GM19328 (cell line): ENCODE measurements at regions not wholly inside any gene's neighbourhood (a gene's known extent, or its start where the extent isn't known, plus 50 kb on each side); places are given as distances from the start of the nearest gene placed in this dataset.

Experiments
- ATAC-seq: cut with Tn5 transposase; IDR thresholded peaks from one replicate; pipeline ENCODE4 v1.9.1; 2021; ENCODE audit warnings: mild to moderate bottlenecking, moderate library complexity; ENCODE audit not compliant: unreplicated experiment

DNA sequence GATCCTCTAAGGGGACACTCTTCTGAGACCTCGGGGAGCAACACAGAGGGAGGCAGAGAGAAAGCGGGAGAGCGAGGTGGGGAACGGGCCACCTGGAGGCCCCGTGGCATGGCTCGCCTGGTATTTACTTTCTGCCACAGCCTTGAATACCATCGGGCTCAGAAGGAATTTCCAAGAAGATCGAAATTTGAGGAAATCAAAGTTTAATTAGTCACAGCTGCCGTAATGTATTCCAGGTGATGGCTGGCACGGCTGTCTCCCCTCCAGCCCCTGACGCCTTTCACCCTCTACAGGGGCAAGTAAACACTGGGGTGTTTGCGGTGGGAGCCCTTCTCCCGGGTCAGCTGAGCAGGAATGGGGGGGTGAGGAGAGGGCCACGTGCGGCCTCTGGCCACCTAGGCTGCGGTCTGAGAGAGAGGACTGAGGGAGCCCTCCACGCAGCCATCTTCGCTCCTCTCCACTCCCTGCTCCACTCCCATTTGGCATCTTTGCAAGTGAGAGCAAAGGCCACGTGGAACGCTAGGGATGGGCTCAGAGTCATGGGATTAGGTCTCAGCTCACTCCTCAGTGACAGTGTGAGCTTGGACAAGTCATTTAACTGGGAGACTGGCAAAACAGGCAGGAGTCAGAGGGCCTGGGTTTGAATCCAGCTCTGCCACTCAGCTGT is 125.2 kb downstream of the SYF2 start:
- ATAC-seq = no peak

DNA sequence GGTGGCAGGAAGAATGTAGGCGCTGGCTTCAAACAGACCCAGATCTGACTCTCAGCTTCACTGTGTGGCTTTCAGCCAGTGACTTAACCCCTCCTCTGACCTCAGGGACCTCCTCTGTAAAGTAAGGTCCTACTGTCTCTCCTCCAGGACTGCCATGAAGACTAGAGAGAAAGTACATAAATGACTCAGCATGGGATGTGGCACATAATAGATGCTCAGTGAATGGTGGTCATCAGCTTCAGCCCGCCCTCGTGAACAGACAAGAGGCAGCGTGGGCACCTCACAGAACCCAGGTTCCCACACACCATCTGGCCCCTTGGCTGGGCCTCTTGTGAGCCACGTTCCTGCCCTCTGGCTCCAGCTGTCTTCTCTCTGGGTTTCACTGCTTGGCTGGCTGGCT is 126.0 kb downstream of the SYF2 start:
- no peak for ATAC-seq

DNA sequence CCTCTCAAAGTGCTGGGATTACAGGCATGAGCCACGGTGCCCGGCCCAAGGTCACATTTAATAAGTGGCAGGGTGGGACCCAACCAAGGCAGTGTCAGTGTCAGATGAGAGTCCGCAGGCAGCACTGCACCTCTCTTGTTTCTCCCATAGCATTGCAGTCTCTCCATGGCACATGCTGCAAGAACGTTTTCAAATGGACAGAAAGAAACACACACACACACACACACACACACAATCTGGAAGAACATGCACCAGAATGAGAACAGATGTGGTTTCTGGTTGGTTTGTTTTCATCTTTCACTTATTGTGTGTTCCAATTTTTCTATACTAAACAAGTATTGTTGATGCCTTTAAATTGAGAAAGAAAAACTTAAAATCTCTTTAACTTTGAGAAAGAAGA is 126.5 kb downstream of the SYF2 start:
- no peak for ATAC-seq

DNA sequence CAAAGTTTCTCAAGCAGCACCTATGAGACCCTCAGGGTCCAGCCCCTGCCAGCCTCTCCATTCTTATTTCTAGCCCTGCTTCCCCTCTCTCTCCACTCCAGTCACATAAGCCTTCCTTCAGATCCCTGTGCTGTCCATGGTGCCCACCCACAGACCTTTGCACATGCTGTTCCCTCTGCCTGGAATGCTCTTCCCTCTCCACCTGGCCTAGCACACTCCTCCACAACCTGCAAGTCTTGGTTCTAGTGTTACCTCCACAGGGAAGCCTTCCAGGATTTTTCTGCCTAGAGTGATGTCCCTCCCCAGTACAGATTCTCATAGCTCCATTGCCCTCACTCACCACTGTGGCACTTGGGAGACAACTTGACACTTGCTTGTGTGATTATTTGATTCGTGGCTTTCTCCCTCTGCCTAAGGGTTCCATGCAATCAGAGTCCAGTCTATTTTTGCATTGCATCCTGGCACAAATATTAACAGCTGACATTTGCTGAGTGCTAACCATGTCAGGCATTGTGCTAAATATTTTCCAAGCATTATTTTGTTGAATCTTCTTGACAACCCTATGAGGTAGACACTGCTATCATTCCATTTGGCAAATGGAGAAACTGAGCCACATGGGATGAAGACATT is 127.3 kb downstream of the SYF2 start:
- ATAC-seq = no peak

DNA sequence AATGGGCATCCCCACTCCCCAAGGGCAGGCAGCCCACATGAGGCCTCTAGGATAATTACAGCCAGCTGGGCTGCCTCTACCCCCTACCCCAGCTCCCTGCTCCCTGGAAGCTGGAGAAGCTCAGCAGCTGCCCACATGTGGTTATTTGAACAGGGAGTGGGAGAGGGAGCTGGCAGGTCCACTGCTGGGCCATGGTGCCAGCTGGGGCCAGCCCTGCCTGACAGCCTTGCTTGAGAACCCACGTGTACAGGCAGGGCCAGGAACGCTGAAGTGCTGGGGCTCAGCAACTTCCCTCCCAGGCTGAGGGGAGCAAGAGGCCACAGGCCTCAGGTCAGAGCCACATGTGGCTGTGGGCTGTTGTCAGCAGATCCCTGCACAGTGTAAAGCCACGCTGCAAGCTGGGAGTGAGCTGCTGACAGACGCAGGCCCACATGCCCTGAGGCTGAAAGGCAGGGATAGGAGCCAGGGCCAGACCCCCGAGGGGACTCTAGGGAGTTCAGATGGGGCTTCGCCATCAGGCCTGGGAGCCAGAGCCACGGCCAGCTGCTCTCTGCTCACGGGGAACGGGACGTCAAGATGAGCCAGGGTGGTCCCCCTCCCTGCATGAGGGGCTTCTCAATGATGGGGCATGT is 129.0 kb downstream of the SYF2 start:
- no peak for ATAC-seq

DNA sequence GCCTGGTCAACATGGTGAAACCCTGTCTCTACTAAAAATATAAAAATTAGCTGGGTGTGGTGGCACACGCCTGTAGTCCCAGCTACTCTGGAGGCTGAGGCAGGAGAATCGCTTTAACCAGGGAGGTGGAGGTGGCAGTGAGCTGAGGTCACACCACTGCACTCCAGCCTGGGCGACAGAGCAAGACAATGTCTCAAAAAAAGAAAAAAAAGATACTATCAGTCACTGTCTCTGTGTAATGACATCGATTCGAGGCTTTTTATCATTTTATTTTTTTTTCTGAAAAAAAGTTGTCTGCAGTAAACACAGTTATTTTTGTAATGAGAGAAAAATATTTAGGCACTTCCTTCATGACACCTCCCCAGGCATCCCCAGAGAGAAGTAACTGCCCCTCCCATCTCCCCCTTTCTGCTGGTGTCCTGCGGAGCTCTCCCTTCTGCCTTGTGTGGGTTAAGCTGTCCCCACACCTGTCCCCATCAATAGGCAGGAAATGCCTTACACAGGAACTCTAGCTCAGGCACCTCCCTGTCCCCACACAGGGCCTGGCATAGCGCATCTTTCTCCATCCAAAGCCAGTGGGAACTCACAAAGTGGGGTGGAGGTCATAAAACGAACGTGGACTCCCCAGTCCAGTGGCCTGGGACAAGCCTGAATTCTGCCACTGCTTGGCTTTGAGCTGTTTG is 132.0 kb downstream of the SYF2 start:
- ATAC-seq = no peak

DNA sequence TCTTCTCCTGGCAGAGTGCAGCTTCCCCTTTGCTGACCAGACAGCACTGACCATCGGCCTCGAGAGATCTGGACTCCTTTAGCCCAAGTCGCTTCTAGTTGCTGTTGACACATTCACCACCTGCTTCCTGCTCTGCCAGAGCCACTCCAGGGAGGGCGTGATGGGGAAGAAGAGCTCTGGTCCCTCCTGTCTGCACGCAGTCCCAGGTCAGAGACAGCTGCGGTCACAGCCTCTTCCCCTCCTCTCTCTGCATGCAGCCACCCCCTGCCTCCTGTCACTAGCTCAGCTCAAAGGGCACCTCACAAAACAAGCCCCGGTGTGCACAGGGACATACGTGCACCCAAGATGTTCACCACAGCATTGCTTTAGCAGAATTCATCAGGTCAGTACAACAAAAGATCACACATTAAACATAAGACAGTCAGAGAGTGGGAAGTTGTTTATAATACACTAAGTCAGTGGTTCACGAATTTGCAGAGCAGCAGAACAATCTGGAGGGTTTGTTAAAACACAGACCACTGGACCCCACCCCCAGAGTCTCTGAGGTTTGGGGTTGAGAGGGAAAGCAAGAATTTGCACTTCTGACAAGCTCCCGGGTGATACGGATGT is 132.9 kb downstream of the SYF2 start:
- ATAC-seq = no peak

DNA sequence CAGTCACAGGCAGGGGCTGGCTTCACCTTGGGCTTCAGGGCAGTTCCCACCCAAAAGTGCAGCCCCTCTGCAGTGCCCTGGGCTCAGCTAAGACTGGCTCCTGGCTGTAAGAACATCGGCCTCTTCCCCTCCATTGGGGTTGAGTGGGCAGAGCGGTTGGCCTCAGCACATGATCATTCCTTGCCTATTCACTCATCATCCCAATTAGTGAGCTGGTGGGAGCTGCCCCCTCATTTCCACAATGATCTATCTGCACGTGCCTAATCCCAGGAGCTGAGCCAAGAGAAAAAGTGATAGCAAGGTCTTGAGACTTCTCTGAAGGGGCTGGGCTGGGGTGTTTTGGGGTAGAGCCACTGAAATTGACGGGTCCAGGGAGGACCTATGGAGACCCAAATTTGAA is 133.6 kb downstream of the SYF2 start:
- no peak for ATAC-seq

DNA sequence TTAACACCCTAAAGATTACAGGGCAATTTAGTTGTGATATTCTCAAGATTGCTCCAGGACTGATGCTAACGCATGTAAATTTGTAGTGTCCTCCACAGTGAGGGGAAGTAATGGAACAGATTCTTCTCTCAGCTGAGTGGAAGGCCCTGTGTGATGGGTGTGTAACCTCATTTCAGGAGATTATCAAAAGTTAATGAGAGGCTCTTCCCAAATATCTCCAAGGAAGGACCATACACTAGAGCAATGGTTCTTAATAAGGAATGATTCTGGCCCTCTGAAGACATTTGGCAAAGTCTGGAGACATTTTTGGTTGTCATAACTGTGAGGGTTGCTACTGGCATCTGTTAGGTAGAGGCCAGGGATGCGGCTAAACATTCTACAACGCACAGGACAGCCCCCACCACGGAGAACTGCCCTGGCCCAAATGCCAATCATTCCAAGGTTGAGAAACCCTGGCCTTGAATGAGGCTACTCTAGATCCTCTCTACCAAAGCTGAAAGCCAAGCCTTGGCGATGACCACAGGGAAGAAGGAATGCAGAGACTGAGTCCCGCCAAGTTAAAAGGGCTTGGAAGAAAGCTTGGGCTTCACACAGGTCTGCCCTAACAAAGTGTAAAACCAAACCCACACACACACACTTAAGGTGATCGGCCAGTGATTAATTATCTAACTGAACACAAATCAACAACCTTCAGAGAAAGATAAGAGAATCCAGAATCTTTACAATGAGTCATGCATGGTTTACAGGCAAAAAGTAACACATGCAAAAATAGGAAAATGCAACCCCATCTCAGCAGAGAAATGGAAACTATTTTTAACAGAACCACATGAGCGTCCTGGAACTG is 135.8 kb downstream of the SYF2 start:
- no peak for ATAC-seq

DNA sequence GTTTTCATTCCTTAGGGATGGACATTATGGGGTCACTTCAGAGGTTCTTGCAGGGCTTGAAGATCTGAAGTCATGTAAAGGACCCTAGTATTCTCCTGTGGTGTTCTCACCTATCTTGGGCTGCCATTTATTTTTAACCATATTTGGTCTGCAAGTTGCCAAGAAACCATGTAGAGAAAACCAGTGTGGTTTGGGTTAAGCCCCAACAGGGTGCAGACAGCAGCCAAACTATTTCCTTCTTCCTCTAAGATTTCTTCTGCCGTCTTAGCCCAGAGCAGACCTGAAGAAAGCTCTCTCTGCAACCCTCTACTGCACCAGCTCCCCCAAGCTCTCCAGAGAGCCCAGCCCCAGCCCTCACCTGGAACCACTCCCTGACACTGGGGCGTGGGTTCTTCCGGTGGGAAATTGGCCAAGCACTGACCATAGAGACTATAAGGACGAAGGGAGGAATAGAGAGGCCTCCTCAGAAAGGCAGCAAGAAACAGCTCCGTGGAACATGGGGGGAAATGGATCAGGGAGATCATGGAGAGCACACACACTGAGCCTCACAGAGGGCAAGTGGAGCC is 136.6 kb downstream of the SYF2 start:
- ATAC-seq = no peak

DNA sequence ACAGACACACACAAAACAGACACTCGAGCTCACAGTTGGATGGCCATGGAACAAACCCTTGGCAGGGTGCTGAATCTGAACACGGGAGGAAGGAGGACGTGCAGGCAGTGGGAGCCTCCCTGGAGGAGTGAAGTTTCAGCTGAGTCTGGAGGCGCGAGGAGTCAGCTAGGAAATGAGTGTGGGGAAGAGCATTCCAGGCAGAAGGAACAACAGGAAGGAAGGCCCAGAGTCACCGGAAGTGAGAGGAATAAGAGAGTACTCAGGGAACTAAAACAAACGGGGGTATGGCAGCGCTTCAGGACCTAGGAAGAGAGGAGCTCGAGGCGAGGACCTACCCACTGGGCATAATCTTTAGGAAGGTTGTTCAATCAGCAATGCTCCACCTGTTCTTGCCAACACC is 137.3 kb downstream of the SYF2 start:
- ATAC-seq = no peak

DNA sequence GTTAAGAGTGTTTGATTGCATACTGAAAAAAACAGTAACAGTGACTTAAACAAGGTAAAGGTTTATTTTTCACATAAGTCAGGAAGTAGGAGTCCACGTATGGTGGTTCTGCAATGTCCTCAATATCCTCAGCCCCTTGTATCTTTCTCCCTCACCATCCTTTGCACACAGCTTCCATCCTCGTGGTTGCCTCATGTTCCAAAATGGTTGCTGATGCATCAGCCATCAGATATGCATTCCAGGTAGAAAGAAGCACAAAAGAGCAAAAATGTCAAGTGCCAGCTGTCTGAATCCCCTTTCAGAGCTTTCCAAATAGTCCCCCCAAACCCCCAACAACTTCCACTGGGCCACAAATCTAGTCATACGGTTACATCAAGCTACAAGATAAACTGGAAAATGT is 138.1 kb downstream of the SYF2 start:
- no peak for ATAC-seq

DNA sequence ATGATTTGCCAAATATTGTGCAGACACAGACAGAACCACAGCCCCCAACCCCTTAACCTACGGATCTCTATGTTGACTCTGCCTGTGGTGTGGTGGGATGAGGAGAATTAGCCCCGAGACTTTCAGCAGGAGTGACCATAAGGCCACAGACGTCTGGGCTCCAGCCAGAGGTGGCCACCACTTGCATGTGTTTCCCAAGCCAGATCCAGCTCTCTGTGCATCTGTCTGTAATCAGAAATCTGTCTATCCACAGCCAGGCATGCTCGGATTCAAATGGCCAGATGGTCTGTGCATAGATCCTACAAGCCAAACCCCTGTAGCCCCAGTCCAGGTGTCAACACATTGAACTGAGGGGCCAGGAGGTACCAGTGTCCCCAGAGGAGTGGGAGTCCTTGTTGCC is 140.6 kb downstream of the SYF2 start:
- no peak for ATAC-seq

DNA sequence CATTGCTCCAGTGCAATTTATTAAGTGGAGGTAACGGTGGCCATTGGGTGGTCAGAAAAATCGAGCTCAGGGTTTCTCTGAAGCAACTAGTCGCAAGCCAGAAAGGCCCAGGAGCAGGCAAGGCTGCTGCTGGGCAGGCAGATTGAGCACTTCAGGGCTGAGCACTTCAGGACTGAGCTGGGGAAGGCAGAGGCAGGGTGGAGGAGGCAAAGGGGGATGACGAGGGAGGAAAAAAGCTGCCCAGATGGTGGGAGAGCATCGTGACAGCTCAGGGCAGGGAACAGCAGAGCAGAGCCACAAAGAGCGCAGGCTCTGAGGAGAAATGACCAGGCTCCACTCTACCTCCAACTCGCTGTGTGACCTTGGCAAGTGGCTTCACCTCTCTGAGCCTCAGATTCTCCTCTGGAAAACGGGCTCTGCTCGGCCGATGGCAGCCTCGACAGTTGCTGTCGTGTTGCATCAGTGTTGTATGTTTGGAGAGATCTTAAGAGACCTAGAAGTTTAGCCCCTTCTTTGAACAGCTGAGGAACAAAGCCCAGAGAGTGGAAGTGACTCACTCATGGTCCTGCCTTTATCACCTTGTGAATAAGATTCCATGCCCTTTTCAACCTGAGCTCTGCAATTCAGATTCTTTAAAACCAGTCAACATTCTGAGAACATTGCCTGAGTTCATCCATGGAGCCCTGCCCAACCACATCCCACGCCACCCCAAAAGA is 141.4 kb downstream of the SYF2 start:
- ATAC-seq = no peak

DNA sequence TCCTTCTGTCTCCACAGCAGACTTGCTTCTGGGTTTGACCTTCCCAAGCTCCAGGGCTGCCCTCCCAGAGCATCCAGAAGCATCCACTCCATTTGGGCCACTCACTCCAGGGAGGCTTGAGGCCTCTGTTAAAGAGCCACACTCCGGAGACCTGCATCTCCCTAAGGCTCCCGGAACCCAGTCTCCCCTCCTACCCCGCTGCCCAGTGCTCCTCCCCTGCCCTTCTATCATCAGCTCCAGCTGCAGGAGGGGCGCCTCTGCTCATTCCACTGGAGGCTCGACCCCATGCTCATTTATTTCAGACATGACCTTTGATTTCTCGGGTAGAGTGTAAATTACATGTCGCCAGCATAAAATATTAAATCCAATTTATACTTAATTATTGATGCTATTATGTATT is 142.5 kb downstream of the SYF2 start:
- ATAC-seq = no peak

DNA sequence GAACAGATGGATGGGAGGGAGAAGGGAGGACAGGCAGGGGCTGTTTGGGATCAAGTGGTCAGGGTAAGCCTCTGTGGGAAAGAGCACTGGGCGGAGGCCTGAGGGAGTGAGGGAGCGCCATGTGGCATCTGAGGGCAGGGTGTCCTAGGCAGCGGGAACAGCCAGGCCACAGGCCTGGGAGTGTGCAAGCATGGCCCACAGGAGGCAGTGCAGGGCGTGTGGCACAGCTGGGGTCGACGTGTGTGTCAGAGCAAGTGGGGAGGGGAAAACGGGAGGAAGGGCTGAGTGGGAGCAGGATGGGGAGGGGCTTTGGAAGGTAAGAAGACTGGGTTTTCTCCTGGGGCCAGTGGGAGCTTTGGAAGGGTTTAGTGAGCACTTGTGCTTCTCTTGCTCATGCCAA is 143.4 kb downstream of the SYF2 start:
- no peak for ATAC-seq

DNA sequence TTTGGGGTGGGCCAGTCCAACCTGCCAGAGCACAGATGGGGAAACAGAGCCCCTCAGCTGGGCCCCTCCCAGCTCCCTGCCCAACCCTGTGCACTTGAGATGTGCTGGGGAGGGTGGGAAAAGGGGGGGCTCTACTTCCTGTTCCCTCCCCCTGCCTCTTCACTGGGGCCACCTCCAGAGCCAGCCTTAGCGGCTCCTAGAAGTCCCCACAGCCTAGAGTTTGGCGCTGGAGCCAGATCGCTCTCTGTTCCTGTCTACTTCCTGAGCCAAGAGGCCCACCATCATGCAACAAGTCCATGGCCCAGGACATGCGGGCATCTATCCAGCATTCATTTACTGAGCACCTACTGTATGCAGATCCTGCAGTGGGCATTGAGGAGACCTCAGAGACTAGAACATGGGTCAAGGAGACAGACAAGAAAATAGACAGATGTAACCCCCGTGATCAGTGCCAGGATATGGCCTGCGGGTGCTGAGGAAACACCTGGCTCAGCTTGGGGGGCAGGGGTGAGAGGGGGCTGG is 144.1 kb downstream of the SYF2 start:
- no peak for ATAC-seq

DNA sequence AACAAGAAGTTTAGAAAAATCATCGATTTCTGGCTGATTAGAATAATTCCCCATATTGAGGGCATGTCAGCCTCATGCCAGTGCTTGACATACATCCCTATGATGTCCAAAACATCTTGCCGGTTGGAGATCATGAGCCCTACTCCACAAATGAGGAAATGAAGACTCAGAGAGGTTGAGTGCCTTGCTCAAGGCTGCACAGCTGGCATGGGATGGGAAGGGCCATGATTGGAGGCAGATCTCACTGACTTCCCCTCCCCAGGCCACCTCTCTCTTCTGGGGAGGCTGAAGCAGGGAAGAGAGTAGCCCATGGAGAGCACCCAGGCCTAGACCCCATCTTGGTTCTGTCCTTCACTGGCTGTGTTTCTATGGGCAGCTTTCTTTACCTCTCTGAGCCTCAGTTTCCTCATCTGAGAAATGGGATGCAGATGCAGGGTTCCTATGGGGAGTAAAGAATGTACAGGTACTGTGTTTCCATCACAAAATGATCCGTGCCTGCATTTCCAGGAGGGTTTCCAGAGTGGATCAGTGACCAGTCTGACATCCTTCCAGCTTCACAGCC is 145.7 kb downstream of the SYF2 start:
- no peak for ATAC-seq

DNA sequence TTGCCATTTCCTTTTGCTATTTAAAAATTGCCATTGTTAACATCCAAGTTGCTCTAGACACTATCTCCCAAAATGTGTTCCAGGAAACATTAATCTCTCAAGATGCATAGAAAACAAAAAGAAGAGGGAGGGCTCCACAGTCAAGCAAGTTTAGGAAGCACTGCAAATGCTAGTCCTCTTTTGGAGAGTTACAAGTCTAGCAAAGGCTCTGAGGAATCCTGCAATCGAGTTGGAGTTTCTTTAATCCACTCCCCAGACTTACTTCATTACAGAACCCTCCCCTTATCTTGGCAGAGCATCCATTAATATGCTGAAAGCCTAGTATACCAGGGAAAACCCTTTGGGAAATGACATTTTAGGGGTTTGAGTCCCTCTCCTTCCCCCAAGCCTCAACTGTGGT is 147.9 kb downstream of the SYF2 start:
- no peak for ATAC-seq
